GM18868 (cell line): ENCODE measurements at regions not wholly inside any gene's neighbourhood (a gene's known extent, or its start where the extent isn't known, plus 50 kb on each side); places are given as distances from the start of the nearest gene placed in this dataset.
"Not testable (repeated sequence)": the region's sequence is repeated elsewhere in the genome, so short reads cannot be mapped to it uniquely, and the experiment has no call there.

Experiments used
- ATAC-seq: cut with Tn5 transposase; IDR thresholded peaks from one replicate; pipeline ENCODE4 v1.9.1; 2021; ENCODE audit warnings: mild to moderate bottlenecking, moderate library complexity; ENCODE audit not compliant: unreplicated experiment

GRCh38 chr18:51569561-51569960 lies 372.1 kb upstream of the MEX3C start:
- peak; percentile 84 for ATAC-seq

DNA sequence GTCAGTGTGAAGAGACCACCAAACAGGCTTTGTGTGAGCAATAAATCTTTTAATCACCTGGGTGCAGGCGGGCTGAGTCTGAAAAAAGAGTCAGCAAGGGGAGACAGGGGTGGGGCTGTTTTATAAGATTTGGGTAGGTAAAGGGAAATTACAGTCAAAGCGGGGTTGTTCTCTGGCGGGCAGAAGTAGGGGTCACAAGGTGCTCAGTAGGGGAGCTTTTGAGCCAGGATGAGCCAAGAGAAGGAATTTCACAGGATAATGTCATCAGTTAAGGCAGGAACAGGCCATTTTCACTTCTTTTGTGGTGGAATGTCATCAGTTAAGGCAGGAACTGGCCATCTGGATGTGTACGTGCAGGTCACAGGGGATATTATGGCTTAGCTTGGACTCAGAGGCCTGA lies 372.6 kb upstream of the MEX3C start:
- ATAC-seq, result not testable (repeated sequence)

DNA sequence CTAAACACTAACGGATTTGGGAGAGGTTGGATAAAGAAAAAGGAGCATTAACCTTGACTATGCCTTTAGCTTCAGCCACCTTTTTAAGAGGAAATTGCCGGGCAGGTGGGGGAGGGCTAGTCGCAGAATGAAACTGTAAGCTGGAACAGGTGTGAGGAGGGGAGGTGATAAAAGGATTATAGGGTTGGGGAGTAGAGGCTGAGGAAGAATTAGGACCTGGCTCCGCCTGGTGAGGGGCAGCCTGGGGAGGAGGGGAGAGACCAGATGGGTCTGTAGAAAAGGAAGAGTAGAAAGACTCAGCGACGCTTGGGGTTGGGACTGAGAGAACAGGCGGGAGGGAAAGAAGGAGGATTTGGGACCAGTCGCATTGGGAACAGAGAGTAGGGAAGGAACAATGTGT lies 376.4 kb upstream of the MEX3C start:
- ATAC-seq, result not testable (repeated sequence)

- ATAC-seq, result no peak
Measured at GRCh38 chr18:51575171-51575570, 377.7 kb upstream of the MEX3C start.

DNA sequence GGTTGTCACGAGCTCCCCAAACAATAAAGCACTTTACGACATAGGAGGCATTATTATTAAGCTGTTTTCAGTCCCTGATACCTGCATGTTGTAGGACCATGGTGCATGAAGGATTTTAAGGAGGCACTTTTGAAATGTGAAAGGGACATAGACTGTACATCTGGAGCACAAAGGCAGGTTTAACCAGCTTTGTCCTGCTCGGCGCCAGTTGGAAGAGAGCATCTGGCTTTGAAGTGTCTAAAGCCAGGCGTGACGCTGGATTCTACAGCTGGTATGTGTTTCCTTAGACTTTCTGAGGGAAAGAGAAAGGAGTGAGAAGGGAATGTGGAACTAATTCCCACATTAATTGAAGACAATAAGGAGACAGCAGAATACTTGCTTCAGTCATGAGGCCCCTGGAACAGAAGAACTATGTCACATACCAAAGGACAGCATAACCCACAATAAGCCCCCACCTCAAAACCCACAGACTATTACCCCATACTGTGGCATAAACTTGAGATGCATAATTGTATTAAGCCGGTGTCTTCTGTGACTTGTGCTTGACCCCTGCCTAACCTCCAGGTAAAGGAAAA lies 381.0 kb upstream of the MEX3C start:
- ATAC-seq, result no peak

- no peak for ATAC-seq
Measured at GRCh38 chr18:51580580-51580979, 383.1 kb upstream of the MEX3C start.

GRCh38 chr18:51582551-51582950 lies 385.1 kb upstream of the MEX3C start:
- ATAC-seq, result no peak

DNA sequence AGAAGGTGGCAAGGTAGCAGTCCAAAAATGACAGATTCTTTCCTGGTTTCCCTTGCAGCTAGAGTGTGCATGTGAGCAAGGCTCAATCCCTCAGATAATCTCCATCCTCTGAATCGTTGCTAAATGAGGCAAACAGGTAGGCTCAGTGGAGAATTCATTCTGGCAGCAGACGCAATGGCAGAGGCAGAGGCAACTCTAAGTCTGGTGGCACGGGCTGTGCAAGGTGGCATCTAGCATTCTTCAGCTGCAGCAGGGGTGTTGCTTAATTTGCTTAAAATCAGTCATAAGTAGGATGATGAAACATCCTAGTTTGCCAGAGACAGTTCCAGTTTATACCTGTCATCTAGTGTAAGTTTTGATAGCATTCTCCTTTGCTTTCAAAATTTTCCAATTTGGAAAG lies 391.1 kb upstream of the MEX3C start:
- no peak for ATAC-seq

- ATAC-seq, result no peak
Measured at GRCh38 chr18:51593931-51594330, 396.4 kb upstream of the MEX3C start.

DNA sequence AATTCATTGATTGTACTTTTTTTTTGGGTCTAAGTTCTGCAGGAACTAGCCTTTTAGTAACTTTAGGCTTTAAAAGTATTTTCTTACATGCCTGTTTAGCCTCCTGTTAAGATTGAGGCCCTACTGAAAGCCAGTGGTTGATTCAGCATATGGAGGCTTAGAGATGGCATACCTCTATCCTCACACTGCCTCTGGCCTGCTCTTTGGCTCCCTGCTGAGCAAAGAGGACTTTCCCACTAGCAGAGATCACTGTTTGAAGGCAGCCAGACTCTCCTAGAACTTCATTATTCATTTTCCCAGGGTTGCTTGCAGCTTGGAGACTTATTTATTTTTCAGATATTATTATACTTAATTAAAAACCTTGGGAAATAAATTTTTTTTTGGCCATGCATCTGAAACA lies 405.6 kb upstream of the MEX3C start:
- ATAC-seq, result no peak

DNA sequence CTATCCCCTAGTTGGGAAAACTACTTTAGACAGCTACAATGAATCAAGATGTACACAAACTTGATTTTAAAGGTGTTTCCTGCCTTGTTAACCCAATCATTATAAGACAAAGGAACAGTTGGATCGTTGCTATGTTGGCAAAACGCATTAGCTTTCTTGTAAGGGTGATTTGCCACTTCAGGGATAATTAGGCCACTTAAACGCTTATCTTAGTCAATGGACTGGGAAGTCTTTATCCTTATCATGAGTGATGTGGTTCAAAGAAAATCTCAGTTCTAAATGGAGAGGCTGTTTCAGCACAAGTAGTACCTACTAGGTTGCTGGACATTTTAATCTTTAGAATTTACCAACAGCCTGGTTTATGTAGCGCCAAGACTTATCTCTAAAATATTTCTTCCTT lies 406.1 kb upstream of the MEX3C start:
- ATAC-seq, result no peak

- ATAC-seq, result no peak
Measured at GRCh38 chr18:51610481-51610880, 413.0 kb upstream of the MEX3C start.

DNA sequence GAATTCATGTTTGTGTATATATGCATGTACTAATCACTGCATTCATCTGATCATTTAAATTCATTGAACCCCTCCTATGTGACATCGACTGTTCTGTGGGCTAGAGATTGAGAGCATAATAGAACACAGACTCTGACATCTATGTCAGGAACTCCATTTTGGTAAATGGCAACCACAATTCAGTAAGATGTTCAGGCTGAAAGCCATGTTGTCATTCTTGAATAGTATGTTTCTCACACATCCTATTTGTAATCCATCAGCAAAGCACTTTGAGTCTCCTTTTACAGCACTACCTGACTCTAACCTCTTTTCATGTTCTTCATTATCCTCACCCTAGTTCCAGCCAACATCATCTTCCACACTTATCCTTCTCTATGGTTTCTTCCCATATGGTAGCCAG lies 413.8 kb upstream of the MEX3C start:
- no peak for ATAC-seq

GRCh38 chr18:51614033-51614432 lies 416.6 kb upstream of the MEX3C start:
- no peak for ATAC-seq

GRCh38 chr18:51614967-51615571 lies 417.6 kb upstream of the MEX3C start:
- ATAC-seq, result no peak

- ATAC-seq, result no peak
Measured at GRCh38 chr18:51617167-51617566, 419.7 kb upstream of the MEX3C start.

- no peak for ATAC-seq
Measured at GRCh38 chr18:51617572-51618260, 420.2 kb upstream of the MEX3C start.

DNA sequence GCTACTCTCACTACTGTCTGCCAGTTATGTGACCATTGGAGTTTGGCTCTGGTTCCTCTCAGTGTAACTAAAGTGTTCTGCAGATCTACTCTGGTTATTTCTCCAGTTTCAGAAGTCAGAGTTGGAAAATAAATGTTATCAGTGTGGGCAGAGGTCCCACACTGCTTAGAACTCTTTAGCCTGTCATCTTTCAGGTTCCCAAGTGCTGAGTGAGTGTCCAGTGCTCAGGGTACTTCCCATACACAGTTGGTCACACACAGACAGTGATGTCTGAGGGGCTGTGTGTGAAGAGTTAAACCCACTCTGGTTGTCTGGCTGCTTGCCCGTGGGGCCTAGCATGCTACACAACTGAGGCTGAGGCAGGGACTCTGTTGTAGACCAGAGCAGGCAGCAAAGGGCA lies 421.8 kb upstream of the MEX3C start:
- no peak for ATAC-seq

GRCh38 chr18:51621113-51621863 lies 423.8 kb upstream of the MEX3C start:
- ATAC-seq, result peak; percentile 62

- no peak for ATAC-seq
Measured at GRCh38 chr18:51621864-51622160, 424.3 kb upstream of the MEX3C start.

GRCh38 chr18:51622702-51623101 lies 425.2 kb upstream of the MEX3C start:
- ATAC-seq, result no peak

DNA sequence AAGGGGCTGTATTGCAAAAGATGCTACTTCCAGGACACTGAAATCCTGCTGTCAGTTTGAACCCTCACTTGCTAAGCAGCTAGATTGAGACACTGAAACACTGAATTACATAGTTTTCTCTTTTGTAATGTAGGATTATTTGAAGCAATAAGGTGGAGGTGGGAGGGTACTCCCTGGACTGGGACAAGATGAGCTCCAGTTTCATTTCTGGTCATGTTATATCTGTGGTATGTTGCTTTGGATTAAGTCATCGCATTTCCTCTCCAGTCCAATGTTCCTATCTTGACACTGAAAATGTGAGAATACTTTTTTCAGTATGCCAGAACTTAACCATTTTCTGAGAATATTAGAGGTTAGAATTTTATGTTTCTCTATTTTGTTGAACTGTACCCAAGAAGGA lies 426.2 kb upstream of the MEX3C start:
- ATAC-seq, result no peak
